ENCODE measurements at regions not wholly inside any gene's neighbourhood (a gene's known extent, or its start where the extent isn't known, plus 50 kb on each side); places are given as distances from the start of the nearest gene placed in this dataset.

GRCh38 chr2:2669316-2669715 lies 338.2 kb upstream of the MYT1L start:
- TF ChIP-seq CTCF (IDR thresholded peaks at IDR 0.05; ENCODE audit: extremely low read depth, low read depth, low read length), result no peak
- DNase-seq (ENCODE audit: insufficient read length, low spot score, missing footprints), result no peak
- Histone ChIP-seq H4K20me1 (ENCODE audit: insufficient read depth, low read length) (no peaks in the 10 kb centered on the region), H3K36me3 (ENCODE audit: insufficient read depth, low read length) (no peaks in the 10 kb centered on the region), H3K9me3 (ENCODE audit: low read depth, low read length) (no peaks in the 10 kb centered on the region), H2AFZ (ENCODE audit: low read length) (no peak overlapping the region), H3K4me1 (ENCODE audit: insufficient read depth, low read length) (no peaks in the 10 kb centered on the region), H3K27me3 (ENCODE audit: insufficient read depth, low read length) (no peaks in the 10 kb centered on the region), H3K4me3 (ENCODE audit: insufficient read depth, low read length) (no peak overlapping the region), H3K79me2 (ENCODE audit: insufficient read depth, low read length) (no peaks in the 10 kb centered on the region), H3K27ac (ENCODE audit: low read depth, low read length) (no peak overlapping the region), H3K4me2 (ENCODE audit: insufficient read depth, low read length) (no peak overlapping the region)

- Histone ChIP-seq H3K9me3 (ENCODE audit: low read depth, low read length) (no peaks in the 10 kb centered on the region), H3K27me3 (ENCODE audit: insufficient read depth, low read length) (no peaks in the 10 kb centered on the region), H3K4me2 (ENCODE audit: insufficient read depth, low read length) (no peak overlapping the region), H2AFZ (ENCODE audit: low read length) (no peak overlapping the region), H3K4me1 (ENCODE audit: insufficient read depth, low read length) (no peaks in the 10 kb centered on the region), H4K20me1 (ENCODE audit: insufficient read depth, low read length) (no peaks in the 10 kb centered on the region), H3K79me2 (ENCODE audit: insufficient read depth, low read length) (no peaks in the 10 kb centered on the region), H3K27ac (ENCODE audit: low read depth, low read length) (no peak overlapping the region), H3K4me3 (ENCODE audit: insufficient read depth, low read length) (no peak overlapping the region), H3K36me3 (ENCODE audit: insufficient read depth, low read length) (no peaks in the 10 kb centered on the region)
- no peak for DNase-seq (ENCODE audit: insufficient read length, low spot score, missing footprints)
- no peak for TF ChIP-seq CTCF (IDR thresholded peaks at IDR 0.05; ENCODE audit: extremely low read depth, low read depth, low read length)
Observed at GRCh38 chr2:2668681-2669265, 337.7 kb upstream of the MYT1L start.

- Histone ChIP-seq H3K9me3 (ENCODE audit: low read depth, low read length) (no peaks in the 10 kb centered on the region), H3K79me2 (ENCODE audit: insufficient read depth, low read length) (no peaks in the 10 kb centered on the region)
Observed at GRCh38 chr2:2667690-2668089, 336.6 kb upstream of the MYT1L start.

GRCh38 chr2:2665834-2666133 lies 334.7 kb upstream of the MYT1L start:
- H4K20me1 ChIP-seq (ENCODE audit: insufficient read depth, low read length), result no peaks in the 10 kb centered on the region
- TF ChIP-seq CTCF (IDR thresholded peaks at IDR 0.05; ENCODE audit: extremely low read depth, low read depth, low read length), result no peak
- H2AFZ ChIP-seq (ENCODE audit: low read length), result no peak overlapping the region
- H3K27me3 ChIP-seq (ENCODE audit: insufficient read depth, low read length), result no peaks in the 10 kb centered on the region
- H3K79me2 ChIP-seq (ENCODE audit: insufficient read depth, low read length), result no peaks in the 10 kb centered on the region
- no peak overlapping the region for H3K27ac ChIP-seq (ENCODE audit: low read depth, low read length)
- H3K4me2 ChIP-seq (ENCODE audit: insufficient read depth, low read length), result no peak overlapping the region
- H3K4me1 ChIP-seq (ENCODE audit: insufficient read depth, low read length), result no peaks in the 10 kb centered on the region
- DNase-seq (ENCODE audit: insufficient read length, low spot score, missing footprints), result no peak
- no peaks in the 10 kb centered on the region for H3K9me3 ChIP-seq (ENCODE audit: low read depth, low read length)
- no peak overlapping the region for H3K4me3 ChIP-seq (ENCODE audit: insufficient read depth, low read length)
- H3K36me3 ChIP-seq (ENCODE audit: insufficient read depth, low read length), result no peaks in the 10 kb centered on the region

More at GRCh38 chr2:2667690-2668089, 336.6 kb upstream of the MYT1L start:
- H3K4me2 ChIP-seq (ENCODE audit: insufficient read depth, low read length), result no peak overlapping the region
- H3K36me3 ChIP-seq (ENCODE audit: insufficient read depth, low read length), result no peaks in the 10 kb centered on the region
- H3K4me1 ChIP-seq (ENCODE audit: insufficient read depth, low read length), result no peaks in the 10 kb centered on the region
- DNase-seq (ENCODE audit: insufficient read length, low spot score, missing footprints), result no peak
- H2AFZ ChIP-seq (ENCODE audit: low read length), result no peak overlapping the region
- no peak overlapping the region for H3K27ac ChIP-seq (ENCODE audit: low read depth, low read length)
- H3K27me3 ChIP-seq (ENCODE audit: insufficient read depth, low read length), result no peaks in the 10 kb centered on the region
- no peak overlapping the region for H3K4me3 ChIP-seq (ENCODE audit: insufficient read depth, low read length)
- no peak for TF ChIP-seq CTCF (IDR thresholded peaks at IDR 0.05; ENCODE audit: extremely low read depth, low read depth, low read length)
- no peaks in the 10 kb centered on the region for H4K20me1 ChIP-seq (ENCODE audit: insufficient read depth, low read length)

Data from osteoblast (primary cell).